ENCODE measurements at regions not wholly inside any gene's neighbourhood (a gene's known extent, or its start where the extent isn't known, plus 50 kb on each side); places are given as distances from the start of the nearest gene placed in this dataset.
"Not testable (repeated sequence)": the region's sequence is repeated elsewhere in the genome, so short reads cannot be mapped to it uniquely, and the experiment has no call there.

- Histone ChIP-seq H3K36me3 (no peaks in the 10 kb centered on the region), H3K4me1 (no peaks in the 10 kb centered on the region), H3K27ac (no peak overlapping the region), H3K27me3 (peaks cover 0 to 6% (median 0%) of the 10 kb centered on the region in 3 donors), H3K4me3 (no peak overlapping the region), H3K9me3 (no peaks in the 10 kb centered on the region)
- no peak for DNase-seq
- 66 to 89% (median 81%) methylated on average over 5 to 6 of the region's 6 CpGs for WGBS, 5 donors
- intact Hi-C loops (cut with DNase I; ENCODE audit: low total_unique reads): no loop called here
- TF ChIP-seq POLR2A (IDR thresholded peaks at IDR 0.05) (no peak), POLR2AphosphoS5 (IDR thresholded peaks at IDR 0.05) (no peak), EP300 (IDR thresholded peaks at IDR 0.05) (no peak), CTCF (IDR thresholded peaks at IDR 0.05) (no peak)
Measured at GRCh38 chr3:69484507-69485393, 98.9 kb upstream of the FRMD4B start.

- Histone ChIP-seq H3K27ac (no peak overlapping the region), H3K4me1 (no peaks in the 10 kb centered on the region)
Measured at GRCh38 chr3:69483449-69483848, 97.6 kb upstream of the FRMD4B start.

GRCh38 chr3:69480986-69481385 lies 95.1 kb upstream of the FRMD4B start:
- intact Hi-C loops (cut with DNase I; ENCODE audit: low total_unique reads); H3K36me3 ChIP-seq; H3K4me3 ChIP-seq; H3K4me1 ChIP-seq; H3K27me3 ChIP-seq; DNase-seq; H3K9me3 ChIP-seq; H3K27ac ChIP-seq: not testable (repeated sequence)
- 89 to 93% (median 90%) methylated on average over 15 to 16 of the region's 16 CpGs for WGBS, 5 donors

More at GRCh38 chr3:69483449-69483848, 97.6 kb upstream of the FRMD4B start:
- no peak for DNase-seq
- Histone ChIP-seq H3K27me3 (peaks cover 0 to 6% (median 0%) of the 10 kb centered on the region in 3 donors), H3K36me3 (no peaks in the 10 kb centered on the region), H3K4me3 (no peak overlapping the region), H3K9me3 (no peaks in the 10 kb centered on the region)
- intact Hi-C loops (cut with DNase I; ENCODE audit: low total_unique reads): no loop called here
- TF ChIP-seq POLR2AphosphoS5 (IDR thresholded peaks at IDR 0.05) (no peak), EP300 (IDR thresholded peaks at IDR 0.05) (no peak), POLR2A (IDR thresholded peaks at IDR 0.05) (no peak), CTCF (IDR thresholded peaks at IDR 0.05) (no peak)
- WGBS, 5 donors: 88 to 95% (median 91%) methylated on average over 3 of the region's 3 CpGs

GRCh38 chr3:69474186-69474585 lies 88.3 kb upstream of the FRMD4B start:
- Histone ChIP-seq H3K36me3 (no peaks in the 10 kb centered on the region), H3K27ac (no peak overlapping the region), H3K4me3 (no peak overlapping the region), H3K4me1 (no peaks in the 10 kb centered on the region), H3K27me3 (no peaks in the 10 kb centered on the region), H3K9me3 (no peaks in the 10 kb centered on the region)
- 72 to 89% (median 85%) methylated on average over 1 of the region's 1 CpG for WGBS, 5 donors
- intact Hi-C loops (cut with DNase I; ENCODE audit: low total_unique reads): no loop called here
- TF ChIP-seq POLR2AphosphoS5 (IDR thresholded peaks at IDR 0.05) (no peak), POLR2A (IDR thresholded peaks at IDR 0.05) (no peak), EP300 (IDR thresholded peaks at IDR 0.05) (no peak), CTCF (IDR thresholded peaks at IDR 0.05) (no peak)
- no peak for DNase-seq

- H3K9me3 ChIP-seq: no peaks in the 10 kb centered on the region
- intact Hi-C loops (cut with DNase I; ENCODE audit: low total_unique reads): no loop called here
- TF ChIP-seq POLR2AphosphoS5 (IDR thresholded peaks at IDR 0.05) (no peak), CTCF (IDR thresholded peaks at IDR 0.05) (no peak), EP300 (IDR thresholded peaks at IDR 0.05) (no peak), POLR2A (IDR thresholded peaks at IDR 0.05) (no peak)
- no peaks in the 10 kb centered on the region for H3K36me3 ChIP-seq
- no peaks in the 10 kb centered on the region for H3K27me3 ChIP-seq
- H3K27ac ChIP-seq: no peak overlapping the region
- no peak for DNase-seq
- H3K4me1 ChIP-seq: no peaks in the 10 kb centered on the region
- WGBS, 5 donors: 76 to 96% (median 92%) methylated on average over 1 of the region's 1 CpG
- H3K4me3 ChIP-seq: no peak overlapping the region
Measured at GRCh38 chr3:69472093-69472492, 86.2 kb upstream of the FRMD4B start.

All from stomach (tissue), 8 donors.